Endometrium (tissue), 2 donors: ENCODE measurements at regions not wholly inside any gene's neighbourhood (a gene's known extent, or its start where the extent isn't known, plus 50 kb on each side); places are given as distances from the start of the nearest gene placed in this dataset.

Source experiments
- FAIRE-seq: peaks from 2 replicates; lab custom pipeline; 2012; peaks lifted over from hg19 to GRCh38; lab: Jason Lieb, UNC
- donor health status: control.
- donor health status: control.

GRCh38 chr11:19513253-19513652 is 199.4 kb upstream of the NAV2 start:
- FAIRE-seq: no peak

GRCh38 chr11:19512618-19513017 is 200.0 kb upstream of the NAV2 start:
- no peak for FAIRE-seq

GRCh38 chr11:19511413-19512183 is 201.0 kb upstream of the NAV2 start:
- no peak for FAIRE-seq

DNA sequence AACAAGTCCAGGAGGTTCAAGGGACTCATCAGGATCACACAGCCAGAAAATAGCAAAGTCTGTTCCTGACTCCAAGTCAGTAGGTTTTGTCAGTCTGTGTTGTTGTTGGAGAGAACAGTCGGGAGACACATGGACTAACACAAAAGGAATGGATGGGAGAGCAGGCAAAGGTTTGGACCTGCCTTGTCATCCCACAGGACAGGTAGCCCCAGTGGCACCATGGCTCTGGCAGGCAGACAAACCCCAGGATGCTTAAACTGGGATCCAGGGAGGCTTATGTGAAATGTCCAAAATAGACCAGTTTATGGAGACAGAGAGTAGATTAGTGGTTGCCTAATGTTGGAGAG is 201.6 kb upstream of the NAV2 start:
- no peak for FAIRE-seq

DNA sequence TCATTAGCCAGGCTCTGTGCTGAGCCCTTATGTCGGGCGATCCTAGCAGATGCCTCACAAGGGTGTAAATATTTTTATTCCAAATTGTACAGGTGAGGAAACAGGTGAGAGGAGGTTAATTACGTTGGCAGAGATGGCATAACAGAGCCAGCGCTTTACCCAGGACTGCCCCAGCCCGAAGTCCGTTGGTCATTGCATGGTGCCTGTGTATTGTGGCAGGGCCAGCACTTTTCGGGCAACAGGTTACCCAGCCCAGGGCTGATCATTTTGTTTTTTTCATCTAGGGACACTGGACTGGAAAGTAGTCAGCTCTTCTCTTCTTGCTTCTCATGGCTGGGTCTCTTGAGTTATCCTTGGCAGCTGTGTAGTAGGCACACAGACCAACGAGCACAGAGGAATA is 202.2 kb upstream of the NAV2 start:
- FAIRE-seq: no peak

DNA sequence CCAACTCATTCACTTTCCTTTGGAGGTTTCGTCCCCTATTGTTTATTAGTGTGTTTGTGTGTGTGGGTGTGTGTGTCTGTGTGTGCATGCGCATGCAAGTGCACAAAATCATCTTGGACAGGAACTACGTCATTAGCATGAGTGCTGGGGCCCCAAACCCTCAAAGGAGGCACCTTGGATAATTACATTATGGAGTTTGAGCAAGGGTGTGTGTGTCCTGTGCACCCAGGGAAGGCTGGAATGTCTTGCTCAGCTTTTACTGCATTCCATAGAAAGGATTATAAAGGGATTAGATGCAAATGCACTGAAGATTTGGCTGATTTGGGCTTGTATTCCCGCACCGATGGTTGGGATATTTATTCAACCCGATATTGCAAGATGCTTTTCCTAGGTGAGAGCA is 203.4 kb upstream of the NAV2 start:
- no peak for FAIRE-seq

- no peak for FAIRE-seq
These were observed 204.5 kb upstream of the NAV2 start for GRCh38 chr11:19508165-19508564.

DNA sequence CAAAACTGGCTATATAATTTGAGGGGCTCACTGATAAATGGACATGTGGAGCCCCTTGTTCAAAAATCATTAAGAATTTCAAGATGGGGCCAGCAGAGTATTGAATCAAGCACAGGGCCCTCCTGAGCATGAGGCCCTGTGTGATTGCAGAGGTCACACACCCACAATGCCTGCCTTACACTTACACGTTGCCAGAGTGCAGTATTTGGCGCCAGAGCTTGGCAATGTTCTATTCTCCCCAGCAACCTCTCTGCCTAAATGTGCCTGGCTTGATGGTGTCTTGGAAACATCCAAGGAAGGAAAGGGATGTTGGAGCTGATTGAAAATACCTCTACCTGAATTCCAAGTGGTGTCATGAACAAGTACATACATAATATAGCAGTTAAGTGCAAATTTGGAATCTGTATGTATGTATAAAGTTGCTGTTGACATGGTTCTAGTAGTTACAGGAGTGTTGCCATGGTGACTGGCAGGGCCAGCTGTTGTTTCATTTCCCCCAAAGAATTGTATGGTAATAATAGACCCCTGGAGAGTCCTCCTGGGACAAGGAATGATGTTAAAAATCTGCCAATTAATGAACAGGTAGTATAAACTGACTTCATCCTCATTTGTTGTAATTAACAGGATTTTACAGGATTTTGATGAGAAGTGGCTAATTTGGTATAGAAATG is 205.7 kb upstream of the NAV2 start:
- FAIRE-seq: no peak

- no peak for FAIRE-seq
These were observed 209.9 kb upstream of the NAV2 start for GRCh38 chr11:19502691-19503253.

GRCh38 chr11:19501631-19502030 is 211.0 kb upstream of the NAV2 start:
- no peak for FAIRE-seq

DNA sequence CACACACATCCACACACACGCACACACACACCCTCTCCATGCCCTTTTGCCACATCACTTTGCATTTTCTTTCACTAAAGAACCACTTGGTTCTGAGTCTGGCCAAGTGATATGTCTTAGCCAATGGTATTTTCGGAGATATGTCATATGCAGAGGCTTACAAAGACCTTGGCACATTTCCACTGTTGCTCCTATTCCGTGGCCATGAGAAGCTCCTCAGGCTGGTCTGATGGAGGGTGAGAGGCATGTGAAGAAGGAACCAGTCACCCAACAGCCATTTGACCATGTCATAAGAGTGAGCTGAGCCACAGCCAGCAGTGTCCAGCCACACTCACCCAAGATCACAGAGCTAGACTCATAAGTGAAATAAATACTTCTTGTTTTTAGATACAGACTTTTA is 212.6 kb upstream of the NAV2 start:
- FAIRE-seq: no peak

- FAIRE-seq: no peak
These were observed 213.5 kb upstream of the NAV2 start for GRCh38 chr11:19499026-19499669.

- FAIRE-seq: no peak
These were observed 219.0 kb upstream of the NAV2 start for GRCh38 chr11:19493446-19494213.

GRCh38 chr11:19482319-19483100 is 230.1 kb upstream of the NAV2 start:
- FAIRE-seq: no peak

GRCh38 chr11:19480540-19480939 is 232.1 kb upstream of the NAV2 start:
- no peak for FAIRE-seq

- FAIRE-seq: no peak
These were observed 233.7 kb upstream of the NAV2 start for GRCh38 chr11:19478891-19479290.

DNA sequence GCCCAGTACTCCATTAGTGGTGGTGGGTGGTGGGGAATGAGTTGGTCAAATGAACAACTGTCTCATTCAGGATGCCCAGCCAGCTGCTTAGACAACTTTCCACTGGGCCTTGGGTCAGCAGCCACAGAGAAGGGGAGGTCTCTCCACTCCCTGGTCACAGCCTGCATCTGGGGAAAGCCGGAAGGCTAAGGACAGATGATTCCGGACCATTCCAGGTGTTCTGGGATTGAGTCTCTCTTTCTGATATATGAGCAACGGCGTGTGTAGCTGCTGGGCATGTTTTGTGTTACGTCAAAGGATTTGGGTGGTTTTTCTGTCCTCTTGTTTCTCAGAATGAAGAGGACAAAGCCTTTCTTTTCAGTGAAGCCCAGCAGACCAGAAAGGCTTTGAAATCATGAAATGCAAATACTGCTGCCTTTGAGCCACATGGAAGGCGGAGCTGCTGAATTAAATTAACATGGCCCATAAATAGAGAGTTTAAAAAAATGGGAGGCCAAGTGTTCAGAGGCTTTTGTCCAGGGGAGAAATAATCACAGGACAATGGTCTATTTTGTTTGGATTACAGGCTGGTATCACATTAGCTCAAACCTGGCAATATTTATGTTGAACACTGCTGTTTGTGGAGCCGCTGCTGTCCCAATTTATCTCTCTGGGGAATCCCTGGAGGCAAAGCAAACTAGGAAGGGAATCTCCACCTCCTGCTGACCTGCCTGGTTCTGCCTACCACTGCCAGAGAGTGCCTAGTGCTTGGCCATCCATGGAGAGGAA is 234.4 kb upstream of the E2F8 start:
- no peak for FAIRE-seq

DNA sequence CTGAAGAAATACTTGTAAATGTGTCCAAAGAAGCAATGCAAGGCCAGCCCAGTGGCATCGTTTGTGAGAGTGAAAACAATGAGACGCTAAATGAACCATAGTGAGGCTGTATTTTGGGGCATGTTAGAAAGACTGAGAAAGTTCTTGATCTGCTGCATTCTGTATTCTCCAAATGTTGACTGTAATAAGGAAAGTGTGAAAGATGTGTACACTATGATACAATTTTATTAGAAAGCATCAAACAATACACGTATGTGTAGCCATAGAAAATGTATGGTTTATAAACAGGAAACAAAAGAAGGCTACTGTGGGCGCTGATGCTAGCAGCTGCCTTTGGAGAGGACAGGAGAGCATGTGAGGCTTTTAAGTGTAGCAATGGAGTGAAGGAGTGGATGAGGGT is 233.5 kb upstream of the E2F8 start:
- FAIRE-seq: no peak

DNA sequence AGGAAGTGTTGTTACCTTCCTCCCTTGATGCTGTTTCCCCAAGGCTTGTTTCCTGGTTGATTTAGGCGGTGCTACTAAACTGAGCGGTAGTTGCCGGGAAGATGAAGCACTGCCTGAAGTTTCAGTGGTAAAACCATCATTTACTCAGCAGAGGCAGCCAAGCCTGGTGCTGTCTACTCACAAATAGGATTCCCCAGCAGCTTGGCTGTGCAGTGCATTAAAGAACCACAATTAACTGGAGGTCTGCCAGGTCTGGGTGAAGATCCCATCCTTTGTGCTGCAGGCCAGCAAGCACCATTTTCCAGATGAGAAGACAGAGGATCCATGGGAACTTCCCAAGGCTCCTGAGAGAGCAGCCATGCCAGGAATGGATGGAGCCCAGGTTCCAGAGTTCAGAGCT is 231.9 kb upstream of the E2F8 start:
- FAIRE-seq: no peak

- no peak for FAIRE-seq
These were observed 227.2 kb upstream of the E2F8 start for GRCh38 chr11:19467904-19468303.

- FAIRE-seq: no peak
These were observed 225.6 kb upstream of the E2F8 start for GRCh38 chr11:19466314-19466713.
